Left lobe of liver (tissue), 2 donors: ENCODE measurements at regions not wholly inside any gene's neighbourhood (a gene's known extent, or its start where the extent isn't known, plus 50 kb on each side); places are given as distances from the start of the nearest gene placed in this dataset.

Source experiments
- ATAC-seq: fragments of 200-7000 bp; cut with Tn5 transposase; one replicate; pipeline ENCODE4 v1.9.1; 2020; ENCODE audit warnings: mild to moderate bottlenecking, moderate library complexity
- DNase-seq: peaks from one replicate; pipeline ENCODE4 v3.0.0-alpha.2; 2020; ENCODE audit warnings: low spot score
- donor health status: DM: no; HTN: no; CAD: no; lungs with moderate emphysema.
- donor health status: DM: no; HTN: yes; CAD: no.

GRCh38 chrY:8202837-8203236 lies 1134.4 kb upstream of the TSPY4 start:
- ATAC-seq (no peak), DNase-seq (no peak)

GRCh38 chrY:8241144-8241543 lies 1096.1 kb upstream of the TSPY4 start:
- DNase-seq: no peak
- ATAC-seq: no peak

- no peak for DNase-seq
- ATAC-seq: no peak
Measured at GRCh38 chrY:8273807-8274206, 1063.5 kb upstream of the TSPY4 start.

GRCh38 chrY:8305021-8305420 lies 1032.2 kb upstream of the TSPY4 start:
- DNase-seq (no peak), ATAC-seq (no peak)

GRCh38 chrY:8324113-8324512 lies 1013.2 kb upstream of the TSPY4 start:
- ATAC-seq (no peak), DNase-seq (no peak)

GRCh38 chrY:8326944-8327343 lies 1010.3 kb upstream of the TSPY4 start:
- ATAC-seq (peak; percentile 52), DNase-seq (no peak)

- no peak for DNase-seq
- no peak for ATAC-seq
Measured at GRCh38 chrY:8327708-8328354, 1009.4 kb upstream of the TSPY4 start.

GRCh38 chrY:8329431-8329830 lies 1007.8 kb upstream of the TSPY4 start:
- ATAC-seq (no peak), DNase-seq (no peak)

GRCh38 chrY:8329929-8330328 lies 1007.3 kb upstream of the TSPY4 start:
- DNase-seq: peak; percentile 33
- ATAC-seq: peak; percentile 75

GRCh38 chrY:8333328-8333727 lies 1003.9 kb upstream of the TSPY4 start:
- ATAC-seq (no peak), DNase-seq (no peak)

- DNase-seq (no peak), ATAC-seq (no peak)
Measured at GRCh38 chrY:8335299-8335835, 1001.9 kb upstream of the TSPY4 start.

- peak; percentile 57 for ATAC-seq
- no peak for DNase-seq
Measured at GRCh38 chrY:8336112-8336774, 1001.0 kb upstream of the TSPY4 start.

GRCh38 chrY:8341000-8341399 lies 996.3 kb upstream of the TSPY4 start:
- no peak for ATAC-seq
- DNase-seq: no peak

- DNase-seq (no peak), ATAC-seq (peak; percentile 57)
Measured at GRCh38 chrY:8342173-8342572, 995.1 kb upstream of the TSPY4 start.

GRCh38 chrY:8351241-8351640 lies 986.0 kb upstream of the TSPY4 start:
- no peak for DNase-seq
- ATAC-seq: no peak

GRCh38 chrY:8352201-8352600 lies 985.1 kb upstream of the TSPY4 start:
- no peak for DNase-seq
- ATAC-seq: no peak

GRCh38 chrY:8358161-8358560 lies 979.1 kb upstream of the TSPY4 start:
- ATAC-seq (no peak), DNase-seq (no peak)

- DNase-seq: no peak
- no peak for ATAC-seq
Measured at GRCh38 chrY:8361715-8362114, 975.5 kb upstream of the TSPY4 start.

- peak; percentile 44 for DNase-seq
- peak; percentile 50 for ATAC-seq
Measured at GRCh38 chrY:8377491-8377890, 959.8 kb upstream of the TSPY4 start.

- DNase-seq (peak; percentile 66), ATAC-seq (peak; percentile 88)
Measured at GRCh38 chrY:8379800-8380199, 957.5 kb upstream of the TSPY4 start.

GRCh38 chrY:8381425-8381824 lies 955.8 kb upstream of the TSPY4 start:
- no peak for DNase-seq
- ATAC-seq: no peak

GRCh38 chrY:8386053-8386452 lies 951.2 kb upstream of the TSPY4 start:
- peak; percentile 41 for DNase-seq
- peak; percentile 56 for ATAC-seq

GRCh38 chrY:8388512-8388911 lies 948.8 kb upstream of the TSPY4 start:
- ATAC-seq: no peak

More at GRCh38 chrY:8388512-8388911, 948.8 kb upstream of the TSPY4 start:
- no peak for DNase-seq
